Testis (tissue), 2 donors: ENCODE measurements at regions not wholly inside any gene's neighbourhood (a gene's known extent, or its start where the extent isn't known, plus 50 kb on each side); places are given as distances from the start of the nearest gene placed in this dataset.

Experiments used
- DNase-seq: peaks from one replicate; pipeline ENCODE4 v3.0.0-alpha.2; 2019
- H3K27ac ChIP-seq, 2 donors: fragments of 200-600 bp; sonication (generic); one replicate each; pipeline ENCODE4 v1.5.1; 2019
- H3K27me3 ChIP-seq: fragments of 200-600 bp; sonication (generic); one replicate; pipeline ENCODE4 v1.5.1; 2019
- H3K36me3 ChIP-seq: fragments of 200-600 bp; sonication (generic); one replicate; pipeline ENCODE4 v1.5.1; 2017; ENCODE audit warnings: low read depth; ENCODE audit errors: missing control alignments
- H3K4me1 ChIP-seq: fragments of 200-600 bp; sonication (generic); one replicate; pipeline ENCODE4 v1.5.1; 2019
- H3K4me3 ChIP-seq, 2 donors: fragments of 200-600 bp; sonication (generic); one replicate each; pipeline ENCODE4 v1.5.1; 2017 to 2019
- H3K9me3 ChIP-seq: fragments of 200-600 bp; sonication (generic); one replicate; pipeline ENCODE4 v1.5.1; 2017
- POLR2A ChIP-seq: fragments of 450-650 bp; IDR thresholded peaks from one replicate; pipeline ENCODE4 v1.6.1; 2017; ENCODE audit warnings: antibody characterized with exemption, mild to moderate bottlenecking, moderate library complexity
- WGBS, 2 donors: methylation state at CpG; one replicate each; pipeline ENCODE4 v1.1.5; 2018; 5-methylcytosine and 5-hydroxymethylcytosine counted together
- intact Hi-C: fragments of 100-400 bp; cut with DNase I; formaldehyde crosslinking; loops from one replicate; pipeline ENCODE4 v1.15.1; 2023; ENCODE audit warnings: low total_unique reads
- TF ChIP-seq, protein P1 (sequence below), 3 experiments: fragments of 450-650 bp in 2 of 3; fragments of 200-600 bp in 1 of 3; sonication (generic) in 1 of 3; IDR thresholded peaks; one replicate each; pipeline ENCODE4 v1.5.1; 2016 to 2019; ENCODE audit warnings: antibody characterized with exemption in 3 of 3, mild to moderate bottlenecking in 2 of 3, moderate library complexity in 1 of 3

DNA sequence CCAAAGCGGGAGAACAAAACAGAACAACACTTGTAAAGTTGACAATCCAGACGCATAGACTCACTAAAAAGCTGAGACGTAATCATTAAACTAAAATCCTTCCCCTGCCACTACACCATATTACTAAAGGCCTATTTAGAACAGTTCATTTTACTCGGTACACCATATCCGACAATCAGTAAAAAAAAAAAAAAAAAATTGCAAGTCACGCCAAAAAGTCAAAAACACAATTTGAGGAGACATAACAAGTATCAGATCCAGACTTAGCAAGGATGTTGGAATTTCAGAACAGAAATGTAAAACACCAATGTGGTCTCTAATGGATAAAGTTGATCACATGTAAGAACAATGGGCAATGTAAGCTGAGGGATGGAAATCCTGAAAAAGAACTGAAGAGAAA is 1899.4 kb downstream of the STIM2 start:
- no peak for DNase-seq
- H3K27ac ChIP-seq = no peak overlapping the region
- H3K27me3 ChIP-seq = no peaks in the 10 kb centered on the region
- intact Hi-C loops = no loop called here
- TF ChIP-seq, protein P1, sequence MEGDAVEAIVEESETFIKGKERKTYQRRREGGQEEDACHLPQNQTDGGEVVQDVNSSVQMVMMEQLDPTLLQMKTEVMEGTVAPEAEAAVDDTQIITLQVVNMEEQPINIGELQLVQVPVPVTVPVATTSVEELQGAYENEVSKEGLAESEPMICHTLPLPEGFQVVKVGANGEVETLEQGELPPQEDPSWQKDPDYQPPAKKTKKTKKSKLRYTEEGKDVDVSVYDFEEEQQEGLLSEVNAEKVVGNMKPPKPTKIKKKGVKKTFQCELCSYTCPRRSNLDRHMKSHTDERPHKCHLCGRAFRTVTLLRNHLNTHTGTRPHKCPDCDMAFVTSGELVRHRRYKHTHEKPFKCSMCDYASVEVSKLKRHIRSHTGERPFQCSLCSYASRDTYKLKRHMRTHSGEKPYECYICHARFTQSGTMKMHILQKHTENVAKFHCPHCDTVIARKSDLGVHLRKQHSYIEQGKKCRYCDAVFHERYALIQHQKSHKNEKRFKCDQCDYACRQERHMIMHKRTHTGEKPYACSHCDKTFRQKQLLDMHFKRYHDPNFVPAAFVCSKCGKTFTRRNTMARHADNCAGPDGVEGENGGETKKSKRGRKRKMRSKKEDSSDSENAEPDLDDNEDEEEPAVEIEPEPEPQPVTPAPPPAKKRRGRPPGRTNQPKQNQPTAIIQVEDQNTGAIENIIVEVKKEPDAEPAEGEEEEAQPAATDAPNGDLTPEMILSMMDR (IDR thresholded peaks at IDR 0.05) = no peak
- H3K36me3 ChIP-seq = no peaks in the 10 kb centered on the region
- 85 to 94% methylated on average over 6 of the region's 6 CpGs for WGBS, 2 donors
- H3K9me3 ChIP-seq = no peaks in the 10 kb centered on the region
- H3K4me1 ChIP-seq = no peaks in the 10 kb centered on the region
- H3K4me3 ChIP-seq = no peak overlapping the region

DNA sequence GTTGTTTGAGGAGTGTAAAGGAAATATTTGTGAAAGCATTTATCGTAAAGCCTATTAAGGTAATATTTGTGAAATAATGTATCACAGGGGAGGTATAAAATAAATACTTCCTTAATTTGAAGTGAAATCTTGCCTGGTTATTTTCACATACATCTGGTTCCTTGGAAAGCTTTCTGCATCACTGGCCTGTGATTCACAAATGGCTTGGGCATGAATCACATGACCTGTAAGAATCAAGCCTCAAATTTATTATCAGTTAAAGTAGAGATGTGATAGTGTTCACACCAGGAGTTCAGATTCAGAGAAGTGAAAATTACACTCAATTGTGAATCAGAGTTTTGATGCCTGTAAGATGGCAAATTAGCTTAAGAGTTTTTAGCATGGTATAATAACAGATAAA is 1911.4 kb downstream of the STIM2 start:
- Histone ChIP-seq H3K36me3 (no peaks in the 10 kb centered on the region), H3K4me1 (no peaks in the 10 kb centered on the region), H3K4me3 (no peak overlapping the region), H3K27ac (no peak overlapping the region), H3K27me3 (no peaks in the 10 kb centered on the region), H3K9me3 (no peaks in the 10 kb centered on the region)
- 67 to 88% methylated on average over 1 of the region's 1 CpG for WGBS, 2 donors
- DNase-seq = no peak
- TF ChIP-seq POLR2A = no peak
- TF ChIP-seq, protein P1 (IDR thresholded peaks at IDR 0.05) = no peak
- intact Hi-C loops = no loop called here

DNA sequence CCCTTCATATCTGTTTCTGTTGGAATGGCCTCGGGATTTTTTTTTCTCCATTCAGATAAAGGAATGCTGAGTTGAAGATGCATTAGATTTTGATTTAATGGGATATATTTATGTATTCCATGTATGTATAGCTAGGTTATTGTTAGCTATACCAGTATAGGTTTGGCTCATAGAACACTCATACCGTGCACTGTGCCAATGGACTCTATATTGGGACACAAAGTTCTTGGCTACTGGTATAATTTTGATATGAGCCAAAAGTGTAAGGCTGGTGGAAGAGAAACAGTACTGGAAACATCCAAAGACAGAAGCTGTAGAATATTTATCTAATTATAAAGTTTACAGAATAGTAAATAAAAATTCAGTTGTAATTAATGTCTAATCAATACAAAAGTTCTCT is 1912.1 kb downstream of the STIM2 start:
- no peak for DNase-seq
- Histone ChIP-seq H3K27me3 (no peaks in the 10 kb centered on the region), H3K27ac (no peak overlapping the region), H3K4me1 (no peaks in the 10 kb centered on the region), H3K36me3 (no peaks in the 10 kb centered on the region), H3K4me3 (no peak overlapping the region), H3K9me3 (no peaks in the 10 kb centered on the region)
- 40 to 48% methylated on average over 2 of the region's 2 CpGs for whole genome bisulfite sequencing, 2 donors
- intact Hi-C loops = no loop called here
- TF ChIP-seq, protein P1 (IDR thresholded peaks at IDR 0.05) = no peak
- no peak for TF ChIP-seq POLR2A

DNA sequence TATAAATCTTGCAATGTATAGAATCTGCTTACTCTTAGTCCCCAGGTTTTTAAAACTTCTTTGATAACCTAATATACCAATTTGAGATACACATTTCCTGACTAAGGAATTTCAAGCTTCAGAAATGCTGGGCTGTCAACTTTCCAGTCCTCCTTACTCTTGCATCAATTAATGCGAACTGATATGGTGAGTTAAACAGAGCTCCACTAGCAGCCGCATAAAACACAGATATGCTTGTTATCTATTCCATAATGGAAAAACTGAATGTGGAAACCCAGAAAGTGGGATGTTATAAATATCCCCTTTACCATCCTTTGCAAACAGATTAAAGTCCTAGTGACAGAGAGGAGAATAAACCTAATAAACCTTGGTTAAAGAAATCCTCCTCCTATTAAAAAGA is 1913.7 kb downstream of the STIM2 start:
- H3K27me3 ChIP-seq = no peaks in the 10 kb centered on the region
- intact Hi-C loops = no loop called here
- no peak overlapping the region for H3K27ac ChIP-seq
- no peak for DNase-seq
- no peaks in the 10 kb centered on the region for H3K36me3 ChIP-seq
- H3K9me3 ChIP-seq = no peaks in the 10 kb centered on the region
- no peak overlapping the region for H3K4me3 ChIP-seq
- H3K4me1 ChIP-seq = no peaks in the 10 kb centered on the region
- 42 to 57% methylated on average over 2 of the region's 2 CpGs for WGBS, 2 donors
- TF ChIP-seq POLR2A = no peak
- TF ChIP-seq, protein P1 (IDR thresholded peaks at IDR 0.05) = no peak

DNA sequence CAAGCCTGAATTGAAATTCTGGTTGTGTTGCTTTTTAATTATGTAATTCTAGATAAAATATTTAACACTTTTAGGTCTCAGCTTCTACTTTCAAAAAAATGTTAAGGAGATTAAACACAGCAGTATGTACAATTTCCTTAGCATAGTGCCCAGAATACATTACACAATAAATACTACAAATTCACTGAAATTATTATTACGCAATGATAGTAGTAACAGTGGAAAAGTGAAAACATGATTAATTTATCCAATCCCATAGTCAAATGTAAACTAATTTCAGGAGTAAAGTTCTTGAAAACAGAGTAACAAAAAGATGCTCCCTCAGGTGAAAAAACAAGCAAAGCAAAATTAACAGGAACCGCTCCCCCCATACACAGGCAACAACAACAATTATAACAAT is 1915.4 kb downstream of the STIM2 start:
- Histone ChIP-seq H3K4me3 (no peak overlapping the region), H3K36me3 (no peaks in the 10 kb centered on the region), H3K27ac (no peak overlapping the region), H3K27me3 (no peaks in the 10 kb centered on the region), H3K9me3 (no peaks in the 10 kb centered on the region), H3K4me1 (no peaks in the 10 kb centered on the region)
- intact Hi-C loops = no loop called here
- 85 to 98% methylated on average over 2 of the region's 2 CpGs for whole genome bisulfite sequencing, 2 donors
- no peak for TF ChIP-seq POLR2A
- TF ChIP-seq, protein P1 (IDR thresholded peaks at IDR 0.05) = no peak
- no peak for DNase-seq
